ENCODE measurements at regions not wholly inside any gene's neighbourhood (a gene's known extent, or its start where the extent isn't known, plus 50 kb on each side); places are given as distances from the start of the nearest gene placed in this dataset.

DNA sequence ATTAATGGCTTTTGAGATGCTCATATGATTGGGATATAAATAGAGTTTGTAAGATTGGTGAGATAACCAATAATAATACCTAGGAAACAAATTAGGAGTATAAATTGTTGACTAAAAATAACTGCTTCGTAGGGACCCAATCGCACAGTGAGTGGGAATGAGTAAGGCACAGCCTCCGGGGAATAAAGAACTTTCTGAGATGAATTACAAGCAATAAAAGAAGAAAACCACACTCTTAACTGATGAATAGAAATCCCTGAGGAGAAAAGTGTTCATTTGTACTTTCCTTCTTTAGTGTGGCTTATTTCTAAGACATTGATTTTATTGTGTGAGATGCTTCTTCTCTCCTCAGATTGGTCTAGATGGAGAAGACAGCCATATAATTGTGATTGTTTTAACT lies 443.4 kb upstream of the PRMT6 start:
- TF ChIP-seq POLR2A (IDR thresholded peaks at IDR 0.05) = no peak
- TF ChIP-seq, protein P1, sequence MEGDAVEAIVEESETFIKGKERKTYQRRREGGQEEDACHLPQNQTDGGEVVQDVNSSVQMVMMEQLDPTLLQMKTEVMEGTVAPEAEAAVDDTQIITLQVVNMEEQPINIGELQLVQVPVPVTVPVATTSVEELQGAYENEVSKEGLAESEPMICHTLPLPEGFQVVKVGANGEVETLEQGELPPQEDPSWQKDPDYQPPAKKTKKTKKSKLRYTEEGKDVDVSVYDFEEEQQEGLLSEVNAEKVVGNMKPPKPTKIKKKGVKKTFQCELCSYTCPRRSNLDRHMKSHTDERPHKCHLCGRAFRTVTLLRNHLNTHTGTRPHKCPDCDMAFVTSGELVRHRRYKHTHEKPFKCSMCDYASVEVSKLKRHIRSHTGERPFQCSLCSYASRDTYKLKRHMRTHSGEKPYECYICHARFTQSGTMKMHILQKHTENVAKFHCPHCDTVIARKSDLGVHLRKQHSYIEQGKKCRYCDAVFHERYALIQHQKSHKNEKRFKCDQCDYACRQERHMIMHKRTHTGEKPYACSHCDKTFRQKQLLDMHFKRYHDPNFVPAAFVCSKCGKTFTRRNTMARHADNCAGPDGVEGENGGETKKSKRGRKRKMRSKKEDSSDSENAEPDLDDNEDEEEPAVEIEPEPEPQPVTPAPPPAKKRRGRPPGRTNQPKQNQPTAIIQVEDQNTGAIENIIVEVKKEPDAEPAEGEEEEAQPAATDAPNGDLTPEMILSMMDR (IDR thresholded peaks at IDR 0.05 in 4 of 5, conservative IDR thresholded peaks at IDR 0.05 in 1 of 5) = no peak
